ENCODE measurements at regions not wholly inside any gene's neighbourhood (a gene's known extent, or its start where the extent isn't known, plus 50 kb on each side); places are given as distances from the start of the nearest gene placed in this dataset.
"Not testable (repeated sequence)": the region's sequence is repeated elsewhere in the genome, so short reads cannot be mapped to it uniquely, and the experiment has no call there.

DNA sequence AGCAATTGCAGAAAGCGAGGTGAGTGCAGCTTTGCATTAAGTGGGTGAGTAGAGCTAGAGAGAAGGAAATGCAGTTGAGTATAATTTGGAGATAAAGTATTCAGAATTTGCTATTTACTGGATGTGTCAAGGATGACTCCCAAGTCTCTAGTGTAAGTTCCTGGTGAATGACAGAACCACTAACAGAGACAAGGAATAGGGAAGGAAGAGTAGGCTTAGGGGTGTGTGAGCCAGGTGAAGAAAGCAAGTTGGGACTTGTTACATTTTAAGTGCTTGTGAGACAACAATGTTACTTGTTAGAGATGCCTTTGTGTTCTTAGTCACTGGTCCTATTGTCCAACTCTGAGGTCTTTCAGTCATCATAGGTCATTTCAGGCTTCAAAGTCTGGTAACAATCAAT lies 70.8 kb downstream of the TBC1D26 start:
- intact Hi-C loops (cut with DNase I); H3K27ac ChIP-seq; H3K36me3 ChIP-seq; H3K27me3 ChIP-seq (replicated peaks; ENCODE audit: insufficient read depth); DNase-seq (ENCODE audit: low spot score); H3K9me3 ChIP-seq; H3K4me1 ChIP-seq (replicated peaks); H3K4me3 ChIP-seq: not testable (repeated sequence)
- WGBS: 94% methylated on average over 1 of the region's 1 CpG

DNA sequence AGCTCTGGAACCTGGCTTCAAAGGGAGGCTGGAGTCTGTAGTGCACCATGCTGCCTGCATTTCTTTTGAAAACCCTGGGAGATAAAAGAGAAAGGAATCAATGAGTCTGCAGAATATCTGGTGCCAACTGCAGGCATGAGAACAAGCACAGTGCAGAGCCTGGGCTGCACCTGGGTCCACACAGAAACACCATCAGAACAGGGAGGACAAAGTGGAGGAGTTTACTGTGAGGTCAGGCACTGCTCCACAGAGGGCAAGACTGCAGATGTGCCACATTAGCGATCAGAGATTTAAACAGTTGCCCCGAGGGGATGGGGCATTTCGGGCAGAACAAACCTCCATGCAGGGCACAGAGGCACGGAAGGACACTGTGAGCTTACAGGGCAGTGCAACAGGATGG lies 74.7 kb downstream of the TBC1D26 start:
- H3K27me3 ChIP-seq (replicated peaks; ENCODE audit: insufficient read depth); intact Hi-C loops (cut with DNase I): not testable (repeated sequence)
- WGBS: 57% methylated on average over 3 of the region's 4 CpGs

DNA sequence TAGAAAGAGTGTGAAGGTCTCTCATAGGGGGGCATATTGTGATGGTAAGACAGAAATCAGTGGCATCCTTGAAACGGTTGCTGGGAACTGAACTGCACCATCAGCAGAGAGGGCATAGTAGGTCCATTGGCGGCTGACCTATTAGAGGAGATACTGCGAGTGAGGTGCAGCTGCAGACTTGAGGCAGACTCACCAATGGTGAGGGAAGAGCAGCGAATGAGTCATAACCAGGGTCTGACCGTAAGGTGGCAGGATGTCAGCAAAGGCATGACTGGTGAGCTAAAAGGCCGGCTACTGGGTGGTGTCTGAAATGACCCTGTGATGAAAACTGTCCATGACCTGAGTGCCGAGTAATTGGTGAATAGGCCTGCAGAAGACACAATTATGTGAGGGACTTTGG lies 81.3 kb downstream of the TBC1D26 start:
- WGBS: 88% methylated on average over 4 of the region's 7 CpGs
- DNase-seq (ENCODE audit: low spot score); H3K4me3 ChIP-seq; H3K36me3 ChIP-seq; intact Hi-C loops (cut with DNase I); H3K27me3 ChIP-seq (replicated peaks; ENCODE audit: insufficient read depth); H3K27ac ChIP-seq; H3K4me1 ChIP-seq (replicated peaks); H3K9me3 ChIP-seq: not testable (repeated sequence)

More for the DNA sequence above, 74.7 kb downstream of the TBC1D26 start:
- H3K27ac ChIP-seq; H3K36me3 ChIP-seq; H3K9me3 ChIP-seq; H3K4me1 ChIP-seq (replicated peaks); H3K4me3 ChIP-seq; DNase-seq (ENCODE audit: low spot score): not testable (repeated sequence)

DNA sequence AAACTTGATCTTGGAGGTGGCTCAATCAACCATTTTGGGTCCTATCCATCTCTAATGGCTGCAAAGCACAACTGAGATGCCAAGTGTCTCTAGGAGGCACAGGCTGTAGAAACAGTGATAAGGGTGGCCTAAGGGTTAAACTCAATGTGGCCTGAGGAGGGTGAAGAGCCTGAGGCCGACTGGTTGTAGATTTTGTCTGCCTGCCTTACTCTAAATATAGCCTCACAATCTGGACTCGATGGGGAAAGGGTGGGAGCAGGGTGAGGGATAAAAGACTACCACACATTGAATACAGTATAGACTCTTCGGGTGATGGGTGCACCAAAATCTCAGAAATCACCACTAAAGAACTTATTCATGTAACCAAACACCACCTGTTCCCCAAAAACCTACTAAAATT lies 81.9 kb downstream of the TBC1D26 start:
- DNase-seq (ENCODE audit: low spot score); H3K9me3 ChIP-seq; H3K27me3 ChIP-seq (replicated peaks; ENCODE audit: insufficient read depth); intact Hi-C loops (cut with DNase I); H3K4me3 ChIP-seq; H3K36me3 ChIP-seq; H3K27ac ChIP-seq; H3K4me1 ChIP-seq (replicated peaks): not testable (repeated sequence)
- 64% methylated on average over 3 of the region's 3 CpGs for WGBS

DNA sequence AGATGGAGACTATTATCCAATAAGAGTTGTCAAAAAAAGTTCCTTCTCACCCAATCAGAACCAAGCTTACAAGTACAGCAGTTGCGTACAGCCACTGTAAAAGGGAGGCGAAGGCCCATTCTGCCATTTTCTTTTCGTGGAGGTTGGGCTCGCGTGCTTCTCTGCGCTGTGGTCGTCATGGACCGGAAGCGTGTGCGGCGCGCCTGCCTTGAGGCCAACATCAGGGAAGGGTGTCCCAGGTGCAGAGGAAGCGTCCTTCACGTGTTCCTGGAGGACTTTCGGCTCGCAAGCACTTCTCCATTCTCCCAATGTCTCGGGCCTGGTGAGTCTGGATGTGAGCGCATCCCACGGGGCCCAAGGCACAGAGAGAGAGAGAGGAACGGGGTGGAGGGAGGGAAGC lies 85.8 kb downstream of the TBC1D26 start:
- 93% methylated on average over 20 of the region's 20 CpGs for WGBS
- H3K9me3 ChIP-seq; H3K36me3 ChIP-seq; H3K27me3 ChIP-seq (replicated peaks; ENCODE audit: insufficient read depth); intact Hi-C loops (cut with DNase I); DNase-seq (ENCODE audit: low spot score); H3K4me3 ChIP-seq; H3K4me1 ChIP-seq (replicated peaks); H3K27ac ChIP-seq: not testable (repeated sequence)

DNA sequence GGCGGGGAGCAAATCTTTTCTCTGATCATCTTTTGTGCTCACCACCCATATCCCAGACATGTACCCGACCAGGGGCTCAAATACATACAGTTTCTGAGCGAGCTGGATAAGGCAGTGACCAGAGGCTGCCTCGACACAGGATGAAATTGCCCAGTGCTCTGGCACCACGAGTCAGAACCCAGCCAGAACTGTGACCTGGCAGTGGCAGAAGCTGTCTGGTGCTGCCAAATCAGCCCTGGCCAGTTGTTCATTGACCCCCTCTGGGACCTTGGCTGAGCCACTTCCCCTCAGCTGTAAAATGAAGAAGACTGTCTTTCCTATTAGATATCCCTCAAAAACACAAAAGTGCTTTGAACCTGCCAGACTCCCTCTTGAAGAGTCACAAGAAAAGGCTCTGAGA lies 90.2 kb downstream of the TBC1D26 start:
- H3K4me3 ChIP-seq; H3K4me1 ChIP-seq (replicated peaks); H3K36me3 ChIP-seq; H3K27ac ChIP-seq; DNase-seq (ENCODE audit: low spot score); H3K9me3 ChIP-seq; H3K27me3 ChIP-seq (replicated peaks; ENCODE audit: insufficient read depth); intact Hi-C loops (cut with DNase I): not testable (repeated sequence)
- WGBS: 69% methylated on average over 5 of the region's 5 CpGs

DNA sequence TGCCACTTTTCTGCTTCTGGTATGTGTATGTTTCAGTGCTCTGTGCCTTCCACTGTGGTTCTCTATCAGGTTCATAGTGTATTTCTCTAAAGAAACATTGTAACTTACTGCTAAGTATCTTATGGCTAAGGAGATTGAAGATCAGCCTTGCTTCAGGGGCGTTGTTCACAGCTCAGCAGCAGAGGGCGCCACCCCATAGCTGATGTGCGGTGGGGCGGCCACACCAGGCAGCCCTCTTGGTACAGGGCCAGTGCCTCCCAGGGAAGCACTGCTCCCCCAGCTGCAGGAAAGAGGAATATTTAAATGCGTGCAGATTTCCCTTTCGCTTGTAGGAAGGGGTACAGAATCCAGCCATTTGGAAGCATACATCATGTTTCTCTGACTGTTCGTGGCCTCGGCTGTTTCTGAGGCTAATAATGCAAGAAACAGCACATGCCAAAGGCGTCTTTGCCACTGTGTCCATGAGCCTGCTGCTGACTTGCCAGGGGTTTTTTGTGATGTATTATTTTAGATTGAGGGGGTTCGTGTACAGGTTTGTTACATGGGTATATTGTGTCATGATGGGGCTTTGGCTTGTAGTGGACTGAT lies 96.7 kb downstream of the TBC1D26 start:
- intact Hi-C loops (cut with DNase I): loop anchor here (2.0 kb wide), 1 partner anchor 170 kb away; the partner anchor contains the start of genes TTC19 and ZSWIM7
- not testable (repeated sequence) for H3K27me3 ChIP-seq (replicated peaks; ENCODE audit: insufficient read depth); H3K4me1 ChIP-seq (replicated peaks); H3K9me3 ChIP-seq; H3K4me3 ChIP-seq; H3K27ac ChIP-seq; H3K36me3 ChIP-seq
- DNase-seq (ENCODE audit: low spot score): peak; percentile 72
- TF ChIP-seq, protein P1, sequence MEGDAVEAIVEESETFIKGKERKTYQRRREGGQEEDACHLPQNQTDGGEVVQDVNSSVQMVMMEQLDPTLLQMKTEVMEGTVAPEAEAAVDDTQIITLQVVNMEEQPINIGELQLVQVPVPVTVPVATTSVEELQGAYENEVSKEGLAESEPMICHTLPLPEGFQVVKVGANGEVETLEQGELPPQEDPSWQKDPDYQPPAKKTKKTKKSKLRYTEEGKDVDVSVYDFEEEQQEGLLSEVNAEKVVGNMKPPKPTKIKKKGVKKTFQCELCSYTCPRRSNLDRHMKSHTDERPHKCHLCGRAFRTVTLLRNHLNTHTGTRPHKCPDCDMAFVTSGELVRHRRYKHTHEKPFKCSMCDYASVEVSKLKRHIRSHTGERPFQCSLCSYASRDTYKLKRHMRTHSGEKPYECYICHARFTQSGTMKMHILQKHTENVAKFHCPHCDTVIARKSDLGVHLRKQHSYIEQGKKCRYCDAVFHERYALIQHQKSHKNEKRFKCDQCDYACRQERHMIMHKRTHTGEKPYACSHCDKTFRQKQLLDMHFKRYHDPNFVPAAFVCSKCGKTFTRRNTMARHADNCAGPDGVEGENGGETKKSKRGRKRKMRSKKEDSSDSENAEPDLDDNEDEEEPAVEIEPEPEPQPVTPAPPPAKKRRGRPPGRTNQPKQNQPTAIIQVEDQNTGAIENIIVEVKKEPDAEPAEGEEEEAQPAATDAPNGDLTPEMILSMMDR (IDR thresholded peaks at IDR 0.05): peak; percentile 54 to 96 (median 82)
- TF ChIP-seq POLR2AphosphoS5 (IDR thresholded peaks at IDR 0.05): peak; percentile 65
- 4% methylated on average over 9 of the region's 10 CpGs for WGBS

DNA sequence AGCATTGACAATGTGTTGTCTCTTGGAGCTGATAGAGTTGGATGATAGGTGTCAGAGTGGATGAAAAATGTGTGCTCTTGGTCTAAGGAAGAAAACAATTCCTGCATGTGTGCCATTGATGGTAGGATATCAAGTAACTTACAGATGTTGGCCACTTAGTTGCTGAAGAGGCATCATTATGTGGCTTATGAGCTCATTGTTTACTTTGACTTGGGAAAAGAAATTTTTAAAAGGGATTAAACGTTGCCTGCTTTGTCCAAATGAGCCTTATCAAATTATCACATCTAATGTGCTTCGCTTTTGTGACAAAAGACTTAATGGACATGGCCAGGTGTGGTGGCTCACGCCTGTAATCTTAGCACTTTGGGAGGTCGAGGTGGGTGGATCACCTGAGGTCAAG lies 98.1 kb downstream of the TBC1D26 start:
- H3K27ac ChIP-seq; H3K27me3 ChIP-seq (replicated peaks; ENCODE audit: insufficient read depth); DNase-seq (ENCODE audit: low spot score); intact Hi-C loops (cut with DNase I); H3K4me1 ChIP-seq (replicated peaks); H3K4me3 ChIP-seq; H3K9me3 ChIP-seq; H3K36me3 ChIP-seq: not testable (repeated sequence)
- WGBS: 46% methylated on average over 4 of the region's 4 CpGs

DNA sequence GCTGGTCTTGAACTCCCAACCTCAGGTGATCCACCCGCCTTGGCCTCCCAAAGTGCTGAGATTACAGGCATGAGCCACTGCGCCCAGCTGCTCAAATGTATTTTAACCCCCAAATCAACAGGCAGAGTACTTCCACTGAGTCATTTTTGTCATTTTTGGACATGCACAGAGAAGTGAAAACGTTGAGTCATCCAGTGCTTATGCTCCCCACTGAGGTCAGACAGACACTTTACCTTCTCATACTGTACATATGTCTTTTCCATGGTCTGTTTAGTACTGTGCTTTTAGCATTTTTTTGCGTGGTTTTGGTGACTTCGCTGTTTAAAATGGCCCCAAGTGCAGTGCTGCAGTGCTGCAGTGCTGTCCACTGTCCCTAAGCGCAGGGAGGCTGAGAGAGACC lies 99.1 kb downstream of the TBC1D26 start:
- H3K27ac ChIP-seq; H3K4me3 ChIP-seq; H3K4me1 ChIP-seq (replicated peaks); H3K27me3 ChIP-seq (replicated peaks; ENCODE audit: insufficient read depth); DNase-seq (ENCODE audit: low spot score); intact Hi-C loops (cut with DNase I); H3K36me3 ChIP-seq; H3K9me3 ChIP-seq: not testable (repeated sequence)
- 74% methylated on average over 6 of the region's 6 CpGs for WGBS

DNA sequence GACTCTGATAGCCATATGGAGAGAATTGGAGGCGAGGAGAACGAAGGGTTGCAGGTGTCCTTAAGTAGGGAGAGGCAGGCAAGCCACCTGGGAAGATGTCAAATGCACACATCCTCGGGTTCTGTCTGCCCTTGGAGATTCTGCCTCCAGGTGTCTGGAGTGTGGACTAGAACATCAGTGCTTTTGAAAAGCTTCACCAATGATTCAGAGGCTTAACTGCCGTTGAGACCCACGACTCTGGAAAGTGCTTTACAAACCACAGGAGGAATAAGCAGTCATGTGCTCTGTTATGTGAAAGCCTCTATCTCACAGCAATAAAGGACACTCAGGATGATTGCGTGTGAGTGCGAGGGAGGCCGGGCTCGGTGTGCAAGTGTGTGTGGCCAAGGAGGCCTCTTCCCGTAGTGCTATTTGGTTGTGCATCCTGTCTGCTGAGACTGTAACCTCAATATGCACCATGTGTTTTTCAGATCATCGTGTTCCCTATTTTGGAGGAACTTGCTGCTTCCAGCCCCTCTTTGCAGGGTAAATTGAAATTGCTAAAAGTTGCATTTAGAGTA lies 100.9 kb downstream of the TBC1D26 start:
- H3K27me3 ChIP-seq (replicated peaks; ENCODE audit: insufficient read depth); intact Hi-C loops (cut with DNase I); H3K4me1 ChIP-seq (replicated peaks); H3K36me3 ChIP-seq; H3K9me3 ChIP-seq; H3K4me3 ChIP-seq; DNase-seq (ENCODE audit: low spot score); H3K27ac ChIP-seq: not testable (repeated sequence)
- 77% methylated on average over 11 of the region's 11 CpGs for WGBS

DNA sequence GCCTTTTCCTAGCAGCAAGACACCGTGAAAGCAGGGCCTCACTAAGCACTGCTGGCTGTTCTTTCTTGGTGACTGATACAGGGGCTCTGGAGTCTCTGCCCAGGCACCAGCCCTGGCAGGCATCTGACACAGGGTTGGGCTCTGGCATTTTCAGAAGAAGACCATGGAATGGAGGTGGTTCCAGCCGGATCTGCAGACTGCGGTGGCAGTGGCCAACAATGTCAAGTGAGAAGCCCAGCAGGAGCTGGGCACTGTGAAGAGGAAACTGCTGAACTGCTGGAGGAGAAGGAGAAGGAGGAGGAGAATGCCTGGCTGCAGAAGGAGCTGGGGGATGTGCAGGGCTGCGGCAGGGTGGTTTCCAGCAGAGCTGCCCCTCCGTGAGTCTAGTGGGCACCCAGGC lies 101.8 kb downstream of the TBC1D26 start:
- H3K27ac ChIP-seq; H3K4me3 ChIP-seq; intact Hi-C loops (cut with DNase I); H3K36me3 ChIP-seq; DNase-seq (ENCODE audit: low spot score); H3K4me1 ChIP-seq (replicated peaks); H3K9me3 ChIP-seq; H3K27me3 ChIP-seq (replicated peaks; ENCODE audit: insufficient read depth): not testable (repeated sequence)
- WGBS: 80% methylated on average over 4 of the region's 5 CpGs

DNA sequence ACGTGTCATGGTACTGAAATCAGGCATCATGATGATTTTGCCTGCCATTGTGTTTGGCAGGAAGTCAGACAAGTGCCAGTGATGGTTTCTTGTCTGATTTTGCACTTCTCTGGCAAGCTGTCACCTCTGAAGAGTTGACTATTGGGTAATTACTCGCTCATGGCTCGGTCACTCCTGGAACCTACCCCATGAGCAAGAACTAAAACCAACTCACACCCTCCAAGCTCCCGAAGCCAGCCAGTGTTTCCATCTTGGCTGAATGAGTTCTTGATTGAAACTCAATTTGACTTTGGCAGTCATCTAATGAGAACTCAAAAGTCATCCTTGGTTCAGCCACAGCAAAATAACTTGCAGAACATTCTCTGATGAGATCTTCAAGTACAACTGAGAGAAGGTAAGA lies 103.4 kb downstream of the TBC1D26 start:
- 89% methylated on average over 1 of the region's 4 CpGs for whole genome bisulfite sequencing
- intact Hi-C loops (cut with DNase I): not testable (repeated sequence)

More for the DNA sequence above, 103.4 kb downstream of the TBC1D26 start:
- H3K36me3 ChIP-seq; DNase-seq (ENCODE audit: low spot score); H3K4me1 ChIP-seq (replicated peaks); H3K4me3 ChIP-seq; H3K27me3 ChIP-seq (replicated peaks; ENCODE audit: insufficient read depth); H3K27ac ChIP-seq; H3K9me3 ChIP-seq: not testable (repeated sequence)

Data from prostate gland (tissue), 2 donors.